ENCODE measurements at regions not wholly inside any gene's neighbourhood (a gene's known extent, or its start where the extent isn't known, plus 50 kb on each side); places are given as distances from the start of the nearest gene placed in this dataset.

DNA sequence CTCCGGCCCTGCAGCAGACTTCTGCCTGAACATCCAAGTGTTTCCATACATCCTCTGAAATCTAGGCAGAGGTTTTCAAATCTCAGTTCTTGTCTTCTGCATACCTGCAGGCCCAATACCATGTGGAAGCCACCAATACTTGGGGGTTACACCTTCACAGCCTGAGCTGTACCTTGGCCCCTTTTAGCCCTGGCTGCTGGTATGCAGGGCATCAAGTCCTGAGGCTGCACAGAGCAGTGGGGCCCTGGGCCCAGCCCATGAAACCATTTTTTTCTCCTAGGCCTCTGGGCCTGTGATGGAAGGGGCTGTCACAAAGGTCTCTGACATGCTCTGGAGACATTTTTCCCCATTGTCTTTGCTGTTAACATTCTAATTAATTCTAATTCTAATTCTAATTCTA is 680.6 kb downstream of the ELAVL2 start:
- TF ChIP-seq, protein P1, sequence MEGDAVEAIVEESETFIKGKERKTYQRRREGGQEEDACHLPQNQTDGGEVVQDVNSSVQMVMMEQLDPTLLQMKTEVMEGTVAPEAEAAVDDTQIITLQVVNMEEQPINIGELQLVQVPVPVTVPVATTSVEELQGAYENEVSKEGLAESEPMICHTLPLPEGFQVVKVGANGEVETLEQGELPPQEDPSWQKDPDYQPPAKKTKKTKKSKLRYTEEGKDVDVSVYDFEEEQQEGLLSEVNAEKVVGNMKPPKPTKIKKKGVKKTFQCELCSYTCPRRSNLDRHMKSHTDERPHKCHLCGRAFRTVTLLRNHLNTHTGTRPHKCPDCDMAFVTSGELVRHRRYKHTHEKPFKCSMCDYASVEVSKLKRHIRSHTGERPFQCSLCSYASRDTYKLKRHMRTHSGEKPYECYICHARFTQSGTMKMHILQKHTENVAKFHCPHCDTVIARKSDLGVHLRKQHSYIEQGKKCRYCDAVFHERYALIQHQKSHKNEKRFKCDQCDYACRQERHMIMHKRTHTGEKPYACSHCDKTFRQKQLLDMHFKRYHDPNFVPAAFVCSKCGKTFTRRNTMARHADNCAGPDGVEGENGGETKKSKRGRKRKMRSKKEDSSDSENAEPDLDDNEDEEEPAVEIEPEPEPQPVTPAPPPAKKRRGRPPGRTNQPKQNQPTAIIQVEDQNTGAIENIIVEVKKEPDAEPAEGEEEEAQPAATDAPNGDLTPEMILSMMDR (IDR thresholded peaks at IDR 0.05): no peak
- TF ChIP-seq POLR2A (IDR thresholded peaks at IDR 0.05; ENCODE audit: low read depth) (no peak), EP300 (IDR thresholded peaks at IDR 0.05) (no peak), POLR2AphosphoS5 (IDR thresholded peaks at IDR 0.05) (no peak)

Measured in esophagus muscularis mucosa (tissue), 4 donors.